Activated CD4-positive, alpha-beta T cell treated with anti-CD3 and anti-CD28 coated beads, Interleukin-2, amount 10 ng/mL, durations not matched to agents 7 days and 5 days (primary cell): ENCODE measurements at regions not wholly inside any gene's neighbourhood (a gene's known extent, or its start where the extent isn't known, plus 50 kb on each side); places are given as distances from the start of the nearest gene placed in this dataset.

Experiments used
- CTCF ChIA-PET: fragments of 350-600 bp; sonication (Branson Sonifier 250); formaldehyde crosslinking; loops from one replicate; lab custom pipeline; 2021; ENCODE audit warnings: antibody characterized with exemption; lab: Charles Lee
- POLR2A ChIA-PET: fragments of 350-600 bp; sonication (Branson Sonifier 250); formaldehyde crosslinking; loops from one replicate; lab custom pipeline; 2021; ENCODE audit warnings: antibody characterized with exemption; lab: Charles Lee
- DNase-seq: peaks from one replicate; pipeline ENCODE4 v3.0.0-alpha.2; 2020
- H3K27ac Mint-ChIP-seq: one replicate; pipeline ENCODE4 v1.8.0; 2021; ENCODE audit warnings: mild to moderate bottlenecking, moderate library complexity, mixed read lengths
- H3K27me3 Mint-ChIP-seq: one replicate; pipeline ENCODE4 v1.8.0; 2021; ENCODE audit warnings: mixed read lengths
- H3K36me3 Mint-ChIP-seq: one replicate; pipeline ENCODE4 v1.8.0; 2021; ENCODE audit warnings: low read depth, mixed read lengths
- H3K4me1 Mint-ChIP-seq: one replicate; pipeline ENCODE4 v1.8.0; 2021; ENCODE audit warnings: mixed read lengths
- H3K4me3 Mint-ChIP-seq: one replicate; pipeline ENCODE4 v1.8.0; 2021; ENCODE audit warnings: mild to moderate bottlenecking, moderate library complexity, mixed read lengths
- H3K9me3 Mint-ChIP-seq: one replicate; pipeline ENCODE4 v1.8.0; 2021; ENCODE audit warnings: mixed read lengths

GRCh38 chr16:88283596-88283995, 99.2 kb upstream of the ZNF469 start:
- no peak overlapping the region for H3K4me3 Mint-ChIP-seq
- H3K9me3 Mint-ChIP-seq = peaks cover 10% of the 10 kb centered on the region
- ChIA-PET POLR2A (no interaction called here), CTCF (no interaction called here)
- no peak overlapping the region for H3K27ac Mint-ChIP-seq
- DNase-seq = no peak
- H3K4me1 Mint-ChIP-seq = no peaks in the 10 kb centered on the region
- no peaks in the 10 kb centered on the region for H3K27me3 Mint-ChIP-seq
- no peaks in the 10 kb centered on the region for H3K36me3 Mint-ChIP-seq

GRCh38 chr16:88284101-88284500, 98.7 kb upstream of the ZNF469 start:
- H3K27me3 Mint-ChIP-seq = no peaks in the 10 kb centered on the region
- H3K4me1 Mint-ChIP-seq = no peaks in the 10 kb centered on the region
- ChIA-PET POLR2A (no interaction called here), CTCF (no interaction called here)
- no peaks in the 10 kb centered on the region for H3K36me3 Mint-ChIP-seq
- no peak for DNase-seq
- no peak overlapping the region for H3K4me3 Mint-ChIP-seq
- H3K9me3 Mint-ChIP-seq = peaks cover 6% of the 10 kb centered on the region
- H3K27ac Mint-ChIP-seq = no peak overlapping the region

- peaks cover 4% of the 10 kb centered on the region for H3K9me3 Mint-ChIP-seq
- no peaks in the 10 kb centered on the region for H3K27me3 Mint-ChIP-seq
- CTCF ChIA-PET = no interaction called here
- no peaks in the 10 kb centered on the region for H3K4me1 Mint-ChIP-seq
- no peaks in the 10 kb centered on the region for H3K36me3 Mint-ChIP-seq
- DNase-seq = no peak
- POLR2A ChIA-PET = no interaction called here
- H3K4me3 Mint-ChIP-seq = no peak overlapping the region
- H3K27ac Mint-ChIP-seq = no peak overlapping the region
Observed at GRCh38 chr16:88284626-88285513, 97.9 kb upstream of the ZNF469 start.

- H3K27me3 Mint-ChIP-seq = no peaks in the 10 kb centered on the region
- peaks cover 2% of the 10 kb centered on the region for H3K9me3 Mint-ChIP-seq
- H3K4me1 Mint-ChIP-seq = no peaks in the 10 kb centered on the region
- DNase-seq = no peak
- ChIA-PET CTCF (no interaction called here), POLR2A (no interaction called here)
- H3K27ac Mint-ChIP-seq = no peak overlapping the region
- H3K4me3 Mint-ChIP-seq = no peak overlapping the region
- no peaks in the 10 kb centered on the region for H3K36me3 Mint-ChIP-seq
Observed at GRCh38 chr16:88285514-88285822, 97.3 kb upstream of the ZNF469 start.

GRCh38 chr16:88286301-88286923, 96.3 kb upstream of the ZNF469 start:
- Mint-ChIP-seq H3K9me3 (no peaks in the 10 kb centered on the region), H3K36me3 (no peaks in the 10 kb centered on the region), H3K4me1 (no peaks in the 10 kb centered on the region), H3K27me3 (no peaks in the 10 kb centered on the region), H3K4me3 (no peak overlapping the region), H3K27ac (no peak overlapping the region)
- ChIA-PET POLR2A (no interaction called here), CTCF (no interaction called here)
- DNase-seq = no peak

- no peaks in the 10 kb centered on the region for H3K36me3 Mint-ChIP-seq
- no peak overlapping the region for H3K27ac Mint-ChIP-seq
- no peaks in the 10 kb centered on the region for H3K27me3 Mint-ChIP-seq
- H3K4me1 Mint-ChIP-seq = no peaks in the 10 kb centered on the region
- POLR2A ChIA-PET = no interaction called here
- no peak for DNase-seq
- no peak overlapping the region for H3K4me3 Mint-ChIP-seq
- CTCF ChIA-PET = no interaction called here
- no peaks in the 10 kb centered on the region for H3K9me3 Mint-ChIP-seq
Observed at GRCh38 chr16:88287219-88287618, 95.5 kb upstream of the ZNF469 start.

- no peaks in the 10 kb centered on the region for H3K36me3 Mint-ChIP-seq
- H3K27me3 Mint-ChIP-seq = no peaks in the 10 kb centered on the region
- no peaks in the 10 kb centered on the region for H3K4me1 Mint-ChIP-seq
- DNase-seq = no peak
- no peak overlapping the region for H3K4me3 Mint-ChIP-seq
- CTCF ChIA-PET = no interaction called here
- no peak overlapping the region for H3K27ac Mint-ChIP-seq
- POLR2A ChIA-PET = no interaction called here
- no peaks in the 10 kb centered on the region for H3K9me3 Mint-ChIP-seq
Observed at GRCh38 chr16:88288303-88288702, 94.5 kb upstream of the ZNF469 start.

- no peak overlapping the region for H3K27ac Mint-ChIP-seq
- CTCF ChIA-PET = no interaction called here
- DNase-seq = no peak
- no peaks in the 10 kb centered on the region for H3K9me3 Mint-ChIP-seq
- no peak overlapping the region for H3K4me3 Mint-ChIP-seq
- POLR2A ChIA-PET = no interaction called here
- H3K36me3 Mint-ChIP-seq = no peaks in the 10 kb centered on the region
- H3K4me1 Mint-ChIP-seq = no peaks in the 10 kb centered on the region
- H3K27me3 Mint-ChIP-seq = no peaks in the 10 kb centered on the region
Observed at GRCh38 chr16:88289001-88289400, 93.8 kb upstream of the ZNF469 start.

- POLR2A ChIA-PET = no interaction called here
- Mint-ChIP-seq H3K36me3 (no peaks in the 10 kb centered on the region), H3K4me1 (no peaks in the 10 kb centered on the region), H3K4me3 (no peak overlapping the region), H3K9me3 (no peaks in the 10 kb centered on the region), H3K27me3 (no peaks in the 10 kb centered on the region), H3K27ac (no peak overlapping the region)
- CTCF ChIA-PET = no interaction called here
- no peak for DNase-seq
Observed at GRCh38 chr16:88289561-88289960, 93.2 kb upstream of the ZNF469 start.

- no peak overlapping the region for H3K4me3 Mint-ChIP-seq
- ChIA-PET POLR2A (no interaction called here), CTCF (no interaction called here)
- H3K36me3 Mint-ChIP-seq = no peaks in the 10 kb centered on the region
- H3K27me3 Mint-ChIP-seq = no peaks in the 10 kb centered on the region
- no peaks in the 10 kb centered on the region for H3K9me3 Mint-ChIP-seq
- H3K4me1 Mint-ChIP-seq = no peaks in the 10 kb centered on the region
- DNase-seq = no peak
- no peak overlapping the region for H3K27ac Mint-ChIP-seq
Observed at GRCh38 chr16:88289968-88290401, 92.8 kb upstream of the ZNF469 start.

- no peaks in the 10 kb centered on the region for H3K9me3 Mint-ChIP-seq
- H3K27ac Mint-ChIP-seq = no peak overlapping the region
- no peaks in the 10 kb centered on the region for H3K4me1 Mint-ChIP-seq
- no peak overlapping the region for H3K4me3 Mint-ChIP-seq
- POLR2A ChIA-PET = no interaction called here
- no peaks in the 10 kb centered on the region for H3K27me3 Mint-ChIP-seq
- no peak for DNase-seq
- CTCF ChIA-PET = interaction anchor here (0.9 kb wide), 1 partner anchor 120 kb away, joined by 3 read pairs; no protein-coding TSS in a partner anchor
- H3K36me3 Mint-ChIP-seq = no peaks in the 10 kb centered on the region
Observed at GRCh38 chr16:88290850-88291830, 91.6 kb upstream of the ZNF469 start.

GRCh38 chr16:88292007-88292970, 90.5 kb upstream of the ZNF469 start:
- DNase-seq = no peak
- H3K36me3 Mint-ChIP-seq = no peaks in the 10 kb centered on the region
- H3K27me3 Mint-ChIP-seq = no peaks in the 10 kb centered on the region
- ChIA-PET CTCF (no interaction called here), POLR2A (no interaction called here)
- H3K4me3 Mint-ChIP-seq = no peak overlapping the region
- no peaks in the 10 kb centered on the region for H3K4me1 Mint-ChIP-seq
- no peak overlapping the region for H3K27ac Mint-ChIP-seq
- H3K9me3 Mint-ChIP-seq = peaks cover 4% of the 10 kb centered on the region
